Subcutaneous abdominal adipose tissue (tissue), 5 donors: ENCODE measurements at regions not wholly inside any gene's neighbourhood (a gene's known extent, or its start where the extent isn't known, plus 50 kb on each side); places are given as distances from the start of the nearest gene placed in this dataset.

Experiments
- H3K27ac ChIP-seq: one replicate; pipeline ENCODE4 v1.7.0; 2013; ENCODE audit warnings: low read depth, mild to moderate bottlenecking, inconsistent platforms, low read length, moderate library complexity
- H3K27me3 ChIP-seq, 5 donors: one replicate each; pipeline ENCODE4 v1.7.0; 2013; ENCODE audit warnings: low read length in 5 of 5, inconsistent platforms in 1 of 5; ENCODE audit not compliant: control insufficient read depth in 5 of 5, insufficient read depth in 4 of 5
- H3K36me3 ChIP-seq, 5 donors: one replicate each; pipeline ENCODE4 v1.7.0; 2013; ENCODE audit warnings: low read length in 5 of 5; ENCODE audit not compliant: control insufficient read depth in 5 of 5, insufficient read depth in 5 of 5
- H3K4me1 ChIP-seq, 5 donors: one replicate each; pipeline ENCODE4 v1.7.0; 2013; ENCODE audit warnings: low read length in 5 of 5, mild to moderate bottlenecking in 3 of 5, moderate library complexity in 1 of 5; ENCODE audit not compliant: control insufficient read depth in 5 of 5, insufficient read depth in 5 of 5
- H3K4me3 ChIP-seq, 5 donors: one replicate each; pipeline ENCODE4 v1.7.0; 2013; ENCODE audit warnings: low read length in 5 of 5, low read depth in 1 of 5
- H3K9ac ChIP-seq, 5 donors: one replicate each; pipeline ENCODE4 v1.7.0; 2013; ENCODE audit warnings: low read length in 5 of 5, mild to moderate bottlenecking in 4 of 5, moderate library complexity in 3 of 5
- H3K9me3 ChIP-seq, 5 donors: one replicate each; pipeline ENCODE4 v1.7.0; 2013; ENCODE audit warnings: low read length in 5 of 5; ENCODE audit not compliant: control insufficient read depth in 5 of 5
- donor health status: healthy.
- donor health status: healthy.
- donor health status: healthy.
- donor health status: healthy.
- donor health status: healthy.

- Histone ChIP-seq H3K27ac (no peak overlapping the region), H3K4me3 (no peak overlapping the region), H3K9ac (no peak overlapping the region), H3K36me3 (no peaks in the 10 kb centered on the region), H3K27me3 (peaks cover 0 to 4% (median 3%) of the 10 kb centered on the region in 5 donors), H3K4me1 (no peaks in the 10 kb centered on the region), H3K9me3 (no peaks in the 10 kb centered on the region)
These were observed 262.9 kb downstream of the DIRAS2 start for GRCh38 chr9:90379771-90380170.

GRCh38 chr9:90385146-90385545 lies 257.5 kb downstream of the DIRAS2 start:
- Histone ChIP-seq H3K9ac (no peak overlapping the region), H3K27me3 (peaks cover 0 to 2% (median 0%) of the 10 kb centered on the region in 5 donors), H3K4me3 (no peak overlapping the region), H3K27ac (no peak overlapping the region), H3K36me3 (no peaks in the 10 kb centered on the region), H3K9me3 (peaks cover 0 to 2% (median 0%) of the 10 kb centered on the region in 5 donors), H3K4me1 (no peaks in the 10 kb centered on the region)

- Histone ChIP-seq H3K4me3 (no peak overlapping the region), H3K4me1 (no peaks in the 10 kb centered on the region), H3K36me3 (no peaks in the 10 kb centered on the region), H3K27me3 (no peaks in the 10 kb centered on the region), H3K9ac (no peak overlapping the region), H3K27ac (no peak overlapping the region), H3K9me3 (no peaks in the 10 kb centered on the region)
These were observed 249.1 kb downstream of the DIRAS2 start for GRCh38 chr9:90393365-90394152.

- H3K27ac ChIP-seq, result no peak overlapping the region
- no peaks in the 10 kb centered on the region for H3K36me3 ChIP-seq
- H3K9me3 ChIP-seq, result no peaks in the 10 kb centered on the region
- no peaks in the 10 kb centered on the region for H3K27me3 ChIP-seq
- H3K4me3 ChIP-seq, result no peak overlapping the region
- H3K9ac ChIP-seq, result no peak overlapping the region
- no peaks in the 10 kb centered on the region for H3K4me1 ChIP-seq
These were observed 247.8 kb downstream of the DIRAS2 start for GRCh38 chr9:90394871-90395270.

- H3K9ac ChIP-seq, result no peak overlapping the region
- no peak overlapping the region for H3K27ac ChIP-seq
- H3K4me3 ChIP-seq, result no peak overlapping the region
- H3K4me1 ChIP-seq, result no peaks in the 10 kb centered on the region
- peaks cover 0 to 7% (median 3%) of the 10 kb centered on the region in 5 donors for H3K9me3 ChIP-seq
- H3K36me3 ChIP-seq, result no peaks in the 10 kb centered on the region
- peaks cover 0 to 3% (median 0%) of the 10 kb centered on the region in 5 donors for H3K27me3 ChIP-seq
These were observed 242.5 kb downstream of the DIRAS2 start for GRCh38 chr9:90400091-90400490.

- Histone ChIP-seq H3K4me3 (no peak overlapping the region), H3K27me3 (peaks cover 0 to 5% (median 0%) of the 10 kb centered on the region in 5 donors), H3K9ac (no peak overlapping the region), H3K27ac (no peak overlapping the region), H3K9me3 (peaks cover 0 to 13% (median 8%) of the 10 kb centered on the region in 5 donors), H3K36me3 (no peaks in the 10 kb centered on the region), H3K4me1 (no peaks in the 10 kb centered on the region)
These were observed 234.0 kb downstream of the DIRAS2 start for GRCh38 chr9:90408659-90409058.

GRCh38 chr9:90419221-90419851 lies 223.3 kb downstream of the DIRAS2 start:
- Histone ChIP-seq H3K27ac (no peak overlapping the region), H3K4me3 (no peak overlapping the region), H3K27me3 (peaks cover 0 to 3% (median 0%) of the 10 kb centered on the region in 5 donors), H3K4me1 (no peaks in the 10 kb centered on the region), H3K36me3 (no peaks in the 10 kb centered on the region), H3K9ac (no peak overlapping the region), H3K9me3 (no peaks in the 10 kb centered on the region)

- Histone ChIP-seq H3K9ac (no peak overlapping the region), H3K36me3 (no peaks in the 10 kb centered on the region), H3K27ac (no peak overlapping the region), H3K27me3 (peaks cover 0 to 3% (median 0%) of the 10 kb centered on the region in 5 donors), H3K4me1 (no peaks in the 10 kb centered on the region), H3K9me3 (no peaks in the 10 kb centered on the region), H3K4me3 (no peak overlapping the region)
These were observed 222.4 kb downstream of the DIRAS2 start for GRCh38 chr9:90420211-90420610.

GRCh38 chr9:90420768-90421513 lies 221.7 kb downstream of the DIRAS2 start:
- Histone ChIP-seq H3K4me3 (no peak overlapping the region), H3K27ac (no peak overlapping the region), H3K27me3 (peaks cover 0 to 3% (median 0%) of the 10 kb centered on the region in 5 donors), H3K9ac (no peak overlapping the region), H3K9me3 (no peaks in the 10 kb centered on the region), H3K4me1 (no peaks in the 10 kb centered on the region), H3K36me3 (no peaks in the 10 kb centered on the region)

- Histone ChIP-seq H3K4me1 (no peaks in the 10 kb centered on the region), H3K27me3 (peaks cover 0 to 3% (median 0%) of the 10 kb centered on the region in 5 donors), H3K9me3 (no peaks in the 10 kb centered on the region), H3K4me3 (no peak overlapping the region), H3K36me3 (no peaks in the 10 kb centered on the region), H3K27ac (no peak overlapping the region), H3K9ac (no peak overlapping the region)
These were observed 220.8 kb downstream of the DIRAS2 start for GRCh38 chr9:90421786-90422185.
